ENCODE measurements at regions not wholly inside any gene's neighbourhood (a gene's known extent, or its start where the extent isn't known, plus 50 kb on each side); places are given as distances from the start of the nearest gene placed in this dataset.

DNA sequence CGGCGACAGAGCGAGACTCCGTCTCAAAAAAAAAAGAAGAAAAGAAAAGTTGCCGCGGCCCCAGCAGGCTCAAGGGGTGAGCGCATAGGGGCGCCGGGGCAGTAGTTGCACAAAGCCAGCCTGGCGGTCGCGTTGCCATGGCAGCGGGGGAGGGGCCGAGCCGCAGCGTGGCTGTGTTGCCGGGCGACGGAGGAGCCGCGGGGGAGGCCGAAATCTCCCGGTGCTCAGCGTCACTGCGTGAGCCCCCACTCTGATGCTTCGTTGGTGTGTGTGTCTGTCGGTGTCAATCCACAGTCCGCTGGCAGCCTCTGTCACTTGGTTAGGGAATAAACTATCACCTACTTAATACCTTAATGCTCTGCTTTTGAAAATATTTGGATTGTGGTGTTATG, 82.9 kb upstream of the C1QTNF9B start:
- no peaks in the 10 kb centered on the region for H3K36me3 ChIP-seq (ENCODE audit: control insufficient read depth, insufficient read depth, low read length)
- peaks cover 11% of the 10 kb centered on the region for H3K4me1 ChIP-seq (ENCODE audit: control insufficient read depth, insufficient read depth, low read length, poor library complexity, severe bottlenecking)
- H3K9me3 ChIP-seq (ENCODE audit: control insufficient read depth, low read length) = no peaks in the 10 kb centered on the region
- no peak overlapping the region for H3K27ac ChIP-seq (ENCODE audit: insufficient read depth, low read length, poor library complexity, severe bottlenecking)
- peak; percentile 77 to 87 (median 81) for DNase-seq
- peak overlapping the region; percentile 64 for H3K4me3 ChIP-seq (ENCODE audit: insufficient read depth, low read depth, low read length, poor library complexity, severe bottlenecking)
- H3K27me3 ChIP-seq (replicated peaks; ENCODE audit: control insufficient read depth, insufficient read depth, low read length, poor library complexity, severe bottlenecking) = peaks cover 20% of the 10 kb centered on the region

DNA sequence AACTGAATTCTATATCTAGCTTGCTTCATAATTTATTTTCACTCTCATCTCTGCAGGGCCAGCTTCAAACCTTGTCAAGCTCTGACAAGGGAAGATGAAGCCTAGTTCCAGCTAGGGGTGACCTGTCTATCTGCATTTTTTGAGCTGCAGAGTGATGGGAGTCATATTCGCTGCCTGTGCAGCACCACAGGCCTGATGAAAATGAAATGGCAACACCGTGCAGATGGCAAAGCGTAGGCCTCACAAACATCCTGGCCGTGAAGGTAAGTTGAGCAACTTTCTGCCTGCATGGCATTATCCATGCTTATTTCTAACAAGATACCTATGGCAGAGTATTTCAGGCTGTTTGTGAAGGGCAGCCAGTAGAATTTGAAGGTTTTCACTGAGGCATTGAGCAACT, 86.4 kb upstream of the C1QTNF9B start:
- Histone ChIP-seq H3K36me3 (ENCODE audit: control insufficient read depth, insufficient read depth, low read length) (no peaks in the 10 kb centered on the region), H3K4me3 (ENCODE audit: insufficient read depth, low read depth, low read length, poor library complexity, severe bottlenecking) (no peak overlapping the region), H3K4me1 (ENCODE audit: control insufficient read depth, insufficient read depth, low read length, poor library complexity, severe bottlenecking) (peaks cover 11% of the 10 kb centered on the region), H3K27ac (ENCODE audit: insufficient read depth, low read length, poor library complexity, severe bottlenecking) (no peak overlapping the region), H3K9me3 (ENCODE audit: control insufficient read depth, low read length) (no peaks in the 10 kb centered on the region), H3K27me3 (replicated peaks; ENCODE audit: control insufficient read depth, insufficient read depth, low read length, poor library complexity, severe bottlenecking) (peaks cover 12% of the 10 kb centered on the region)
- no peak for DNase-seq

DNA sequence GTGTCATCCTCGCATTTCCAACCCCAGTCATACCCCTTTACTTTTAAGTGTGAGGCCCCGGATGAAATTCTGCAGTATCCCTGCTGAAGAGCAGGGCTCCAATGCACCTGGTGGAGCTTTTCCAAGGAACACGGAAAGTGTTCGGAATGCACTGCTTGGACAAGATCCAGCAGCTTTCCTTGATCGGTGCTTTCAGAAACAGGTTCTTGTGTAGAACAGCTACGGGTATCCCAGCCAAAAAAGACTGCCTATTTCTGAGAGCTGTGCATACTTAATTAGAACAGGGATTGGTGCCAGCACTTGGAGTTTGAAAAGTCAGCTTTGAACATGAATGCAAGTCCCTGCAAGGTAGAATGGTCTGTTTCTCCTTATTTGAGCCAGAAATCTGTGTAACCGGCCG, 87.2 kb upstream of the C1QTNF9B start:
- Histone ChIP-seq H3K27me3 (replicated peaks; ENCODE audit: control insufficient read depth, insufficient read depth, low read length, poor library complexity, severe bottlenecking) (peaks cover 4% of the 10 kb centered on the region), H3K4me3 (ENCODE audit: insufficient read depth, low read depth, low read length, poor library complexity, severe bottlenecking) (no peak overlapping the region)

DNA sequence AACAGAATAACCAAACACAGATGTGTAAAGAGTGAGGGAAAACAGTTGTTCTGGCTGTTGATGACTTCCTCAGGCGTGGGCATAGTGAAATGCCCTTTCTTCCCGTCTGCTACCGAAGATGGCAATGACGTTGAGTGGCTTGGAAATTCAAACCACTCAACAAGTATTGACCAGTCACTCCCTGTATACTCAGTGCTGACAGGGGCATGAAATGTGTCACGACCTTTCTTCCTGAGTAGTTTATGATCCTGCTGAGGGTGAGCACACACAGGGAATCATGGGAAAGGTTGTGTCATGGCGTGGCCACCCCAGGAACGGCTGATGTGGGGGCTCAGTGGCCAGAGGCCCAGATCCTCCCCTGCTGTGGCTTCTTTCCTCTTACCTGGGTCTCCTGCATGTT, 87.8 kb upstream of the C1QTNF9B start:
- no peak for DNase-seq
- peaks cover 2% of the 10 kb centered on the region for H3K4me1 ChIP-seq (ENCODE audit: control insufficient read depth, insufficient read depth, low read length, poor library complexity, severe bottlenecking)
- no peak overlapping the region for H3K27ac ChIP-seq (ENCODE audit: insufficient read depth, low read length, poor library complexity, severe bottlenecking)
- H3K4me3 ChIP-seq (ENCODE audit: insufficient read depth, low read depth, low read length, poor library complexity, severe bottlenecking) = no peak overlapping the region
- no peaks in the 10 kb centered on the region for H3K27me3 ChIP-seq (replicated peaks; ENCODE audit: control insufficient read depth, insufficient read depth, low read length, poor library complexity, severe bottlenecking)
- no peaks in the 10 kb centered on the region for H3K36me3 ChIP-seq (ENCODE audit: control insufficient read depth, insufficient read depth, low read length)
- no peaks in the 10 kb centered on the region for H3K9me3 ChIP-seq (ENCODE audit: control insufficient read depth, low read length)

More for the DNA sequence above, 87.2 kb upstream of the C1QTNF9B start:
- no peak for DNase-seq
- H3K4me1 ChIP-seq (ENCODE audit: control insufficient read depth, insufficient read depth, low read length, poor library complexity, severe bottlenecking) = peaks cover 8% of the 10 kb centered on the region
- no peaks in the 10 kb centered on the region for H3K36me3 ChIP-seq (ENCODE audit: control insufficient read depth, insufficient read depth, low read length)
- no peaks in the 10 kb centered on the region for H3K9me3 ChIP-seq (ENCODE audit: control insufficient read depth, low read length)
- H3K27ac ChIP-seq (ENCODE audit: insufficient read depth, low read length, poor library complexity, severe bottlenecking) = no peak overlapping the region

DNA sequence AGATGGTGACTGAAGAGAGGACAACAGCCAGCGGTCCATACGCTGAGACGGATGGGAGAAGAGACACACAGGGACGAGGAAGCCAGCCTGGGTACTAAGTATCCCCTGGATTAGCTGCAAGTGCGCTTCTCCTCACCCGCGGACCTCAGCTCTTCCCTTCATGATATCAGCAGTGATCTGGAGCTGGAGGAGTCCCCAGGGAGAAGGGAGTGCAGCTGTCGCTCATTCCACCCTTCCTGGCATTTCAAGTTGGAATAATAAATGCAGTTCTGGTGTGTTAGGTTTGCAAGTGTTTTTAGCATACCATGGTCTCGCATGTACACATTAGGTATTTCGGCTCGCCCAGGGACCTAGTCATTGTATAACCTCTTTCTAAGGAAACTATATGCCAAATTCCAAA, 88.5 kb upstream of the C1QTNF9B start:
- no peak overlapping the region for H3K4me3 ChIP-seq (ENCODE audit: insufficient read depth, low read depth, low read length, poor library complexity, severe bottlenecking)
- peaks cover 1% of the 10 kb centered on the region for H3K27me3 ChIP-seq (replicated peaks; ENCODE audit: control insufficient read depth, insufficient read depth, low read length, poor library complexity, severe bottlenecking)
- H3K27ac ChIP-seq (ENCODE audit: insufficient read depth, low read length, poor library complexity, severe bottlenecking) = no peak overlapping the region
- H3K9me3 ChIP-seq (ENCODE audit: control insufficient read depth, low read length) = no peaks in the 10 kb centered on the region
- H3K36me3 ChIP-seq (ENCODE audit: control insufficient read depth, insufficient read depth, low read length) = no peaks in the 10 kb centered on the region
- H3K4me1 ChIP-seq (ENCODE audit: control insufficient read depth, insufficient read depth, low read length, poor library complexity, severe bottlenecking) = no peaks in the 10 kb centered on the region
- DNase-seq = no peak

DNA sequence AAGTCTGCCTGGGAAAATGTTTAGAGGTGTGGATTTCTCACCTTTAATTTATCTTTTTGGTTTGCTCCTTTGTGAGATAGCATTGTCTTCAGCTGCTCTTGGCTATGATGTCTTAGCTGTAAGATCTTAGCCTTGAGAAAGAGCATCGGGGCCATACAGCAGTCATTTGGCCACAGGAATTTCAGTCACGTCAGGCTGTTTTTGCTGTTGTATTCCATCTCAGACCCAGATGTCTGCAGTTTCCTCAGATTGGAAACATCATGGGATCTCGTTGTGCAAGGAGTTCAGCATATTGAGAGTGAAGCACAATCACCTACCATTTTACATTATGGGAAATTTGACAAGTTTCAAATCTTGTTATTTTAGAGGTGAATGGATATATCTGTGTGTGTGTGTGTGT, 89.3 kb upstream of the C1QTNF9B start:
- H3K4me3 ChIP-seq (ENCODE audit: insufficient read depth, low read depth, low read length, poor library complexity, severe bottlenecking) = no peak overlapping the region
- no peak for DNase-seq
- H3K9me3 ChIP-seq (ENCODE audit: control insufficient read depth, low read length) = no peaks in the 10 kb centered on the region
- no peak overlapping the region for H3K27ac ChIP-seq (ENCODE audit: insufficient read depth, low read length, poor library complexity, severe bottlenecking)
- H3K36me3 ChIP-seq (ENCODE audit: control insufficient read depth, insufficient read depth, low read length) = no peaks in the 10 kb centered on the region
- H3K4me1 ChIP-seq (ENCODE audit: control insufficient read depth, insufficient read depth, low read length, poor library complexity, severe bottlenecking) = no peaks in the 10 kb centered on the region
- peaks cover 4% of the 10 kb centered on the region for H3K27me3 ChIP-seq (replicated peaks; ENCODE audit: control insufficient read depth, insufficient read depth, low read length, poor library complexity, severe bottlenecking)

DNA sequence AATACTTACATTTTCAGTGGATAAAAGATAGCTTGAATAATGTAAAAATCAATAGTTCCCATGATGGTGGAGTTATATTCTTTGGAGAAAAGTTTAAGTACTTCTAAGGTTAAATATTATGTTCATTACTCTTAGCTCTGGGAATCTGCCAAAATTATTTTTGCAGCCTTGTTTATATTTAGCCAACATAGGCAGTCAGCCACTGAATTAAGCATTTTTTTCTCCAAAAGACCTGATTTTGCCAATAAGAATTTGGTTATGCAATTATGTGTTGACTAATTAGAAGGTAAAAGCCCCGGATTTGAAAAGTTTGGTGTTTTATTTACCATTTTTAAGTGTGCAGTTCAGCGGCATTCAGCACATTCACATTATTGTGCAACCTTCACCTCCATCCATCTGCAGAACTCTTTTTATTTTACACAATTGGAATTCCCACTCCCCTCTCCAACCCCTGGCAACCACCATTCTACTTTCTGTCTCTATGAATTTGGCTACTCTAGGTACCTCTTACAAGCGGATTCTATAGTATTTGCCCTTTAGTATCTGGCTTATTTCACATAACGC, 90.1 kb upstream of the C1QTNF9B start:
- no peak overlapping the region for H3K4me3 ChIP-seq (ENCODE audit: insufficient read depth, low read depth, low read length, poor library complexity, severe bottlenecking)
- no peaks in the 10 kb centered on the region for H3K4me1 ChIP-seq (ENCODE audit: control insufficient read depth, insufficient read depth, low read length, poor library complexity, severe bottlenecking)
- H3K27me3 ChIP-seq (replicated peaks; ENCODE audit: control insufficient read depth, insufficient read depth, low read length, poor library complexity, severe bottlenecking) = peaks cover 4% of the 10 kb centered on the region
- H3K36me3 ChIP-seq (ENCODE audit: control insufficient read depth, insufficient read depth, low read length) = no peaks in the 10 kb centered on the region
- H3K9me3 ChIP-seq (ENCODE audit: control insufficient read depth, low read length) = no peaks in the 10 kb centered on the region
- no peak for DNase-seq
- H3K27ac ChIP-seq (ENCODE audit: insufficient read depth, low read length, poor library complexity, severe bottlenecking) = no peak overlapping the region

DNA sequence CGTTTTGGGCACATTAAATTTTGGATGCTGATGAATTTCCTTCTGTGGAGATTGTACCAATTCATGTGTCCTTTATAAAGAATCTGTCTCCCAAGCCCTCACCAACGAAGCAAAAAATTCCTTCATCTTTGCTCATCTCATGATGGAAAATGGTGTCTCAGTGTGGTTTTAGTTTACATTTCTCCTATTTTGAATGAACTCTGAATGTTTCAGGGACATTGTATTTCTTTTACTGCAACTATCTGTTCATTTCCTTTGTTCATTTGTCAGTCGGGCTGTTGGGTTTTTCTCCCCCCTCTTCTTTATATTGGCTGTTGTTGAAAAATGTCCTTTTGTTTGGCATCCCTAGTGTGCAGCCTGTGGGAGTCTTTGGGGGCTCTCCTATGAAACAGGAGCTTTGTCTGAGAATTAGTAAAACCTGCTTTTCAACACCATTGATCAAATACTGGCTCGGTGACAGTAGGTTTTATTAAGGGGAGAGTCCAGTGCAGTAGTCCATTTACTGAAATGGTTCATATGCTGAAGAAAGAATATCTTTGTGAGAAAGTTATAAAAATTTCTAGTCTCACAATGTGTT, 91.3 kb upstream of the C1QTNF9B start:
- Histone ChIP-seq H3K9me3 (ENCODE audit: control insufficient read depth, low read length) (no peaks in the 10 kb centered on the region), H3K4me1 (ENCODE audit: control insufficient read depth, insufficient read depth, low read length, poor library complexity, severe bottlenecking) (no peaks in the 10 kb centered on the region), H3K36me3 (ENCODE audit: control insufficient read depth, insufficient read depth, low read length) (no peaks in the 10 kb centered on the region), H3K27me3 (replicated peaks; ENCODE audit: control insufficient read depth, insufficient read depth, low read length, poor library complexity, severe bottlenecking) (peaks cover 4% of the 10 kb centered on the region), H3K27ac (ENCODE audit: insufficient read depth, low read length, poor library complexity, severe bottlenecking) (no peak overlapping the region), H3K4me3 (ENCODE audit: insufficient read depth, low read depth, low read length, poor library complexity, severe bottlenecking) (no peak overlapping the region)
- DNase-seq = no peak

DNA sequence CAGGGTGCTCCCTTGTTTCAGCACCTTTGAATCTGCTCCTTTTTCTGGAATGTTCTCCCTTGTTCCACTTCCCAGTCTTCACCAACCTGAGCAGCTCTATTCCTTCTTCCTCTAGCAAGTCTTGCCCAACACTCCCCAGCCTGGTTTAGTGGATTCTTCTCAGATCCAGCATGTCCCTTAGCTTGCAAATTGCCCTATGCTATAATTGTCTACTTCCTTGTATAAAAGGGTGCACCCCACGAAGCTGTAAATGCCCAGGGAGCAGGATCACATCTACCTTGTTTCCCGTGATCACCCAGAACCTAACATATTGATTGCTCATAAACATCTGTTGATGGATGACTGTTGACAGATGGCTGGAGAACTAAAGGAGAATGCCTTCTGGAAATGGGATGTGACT, 93.2 kb upstream of the C1QTNF9B start:
- Histone ChIP-seq H3K4me1 (ENCODE audit: control insufficient read depth, insufficient read depth, low read length, poor library complexity, severe bottlenecking) (no peaks in the 10 kb centered on the region), H3K36me3 (ENCODE audit: control insufficient read depth, insufficient read depth, low read length) (no peaks in the 10 kb centered on the region), H3K27ac (ENCODE audit: insufficient read depth, low read length, poor library complexity, severe bottlenecking) (no peak overlapping the region), H3K4me3 (ENCODE audit: insufficient read depth, low read depth, low read length, poor library complexity, severe bottlenecking) (no peak overlapping the region), H3K9me3 (ENCODE audit: control insufficient read depth, low read length) (no peaks in the 10 kb centered on the region), H3K27me3 (replicated peaks; ENCODE audit: control insufficient read depth, insufficient read depth, low read length, poor library complexity, severe bottlenecking) (peaks cover 4% of the 10 kb centered on the region)
- no peak for DNase-seq

DNA sequence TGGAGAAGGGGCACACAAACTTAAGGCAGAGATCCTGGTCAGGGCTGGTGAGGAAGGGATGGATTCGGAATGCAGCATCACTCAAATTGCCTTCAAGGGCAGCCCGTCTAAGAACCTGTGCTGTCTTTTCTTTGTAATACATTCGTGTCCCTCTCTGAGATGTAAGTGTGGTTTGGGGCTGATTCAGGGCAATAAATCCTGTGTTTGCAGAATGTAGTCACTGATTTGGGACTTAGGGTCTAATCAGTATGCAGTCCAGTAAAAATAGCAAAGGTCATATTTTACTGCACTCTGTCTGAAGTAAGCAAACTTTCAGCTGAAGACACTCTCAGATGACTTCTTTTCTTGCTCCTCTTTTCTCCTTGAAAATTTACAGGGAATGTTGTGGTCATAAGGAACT, 93.8 kb upstream of the C1QTNF9B start:
- no peaks in the 10 kb centered on the region for H3K36me3 ChIP-seq (ENCODE audit: control insufficient read depth, insufficient read depth, low read length)
- no peaks in the 10 kb centered on the region for H3K9me3 ChIP-seq (ENCODE audit: control insufficient read depth, low read length)
- no peak for DNase-seq

More for the DNA sequence above, 93.8 kb upstream of the C1QTNF9B start:
- Histone ChIP-seq H3K27me3 (replicated peaks; ENCODE audit: control insufficient read depth, insufficient read depth, low read length, poor library complexity, severe bottlenecking) (peaks cover 4% of the 10 kb centered on the region), H3K27ac (ENCODE audit: insufficient read depth, low read length, poor library complexity, severe bottlenecking) (no peak overlapping the region), H3K4me1 (ENCODE audit: control insufficient read depth, insufficient read depth, low read length, poor library complexity, severe bottlenecking) (no peaks in the 10 kb centered on the region), H3K4me3 (ENCODE audit: insufficient read depth, low read depth, low read length, poor library complexity, severe bottlenecking) (no peak overlapping the region)
